ENCODE measurements at regions not wholly inside any gene's neighbourhood (a gene's known extent, or its start where the extent isn't known, plus 50 kb on each side); places are given as distances from the start of the nearest gene placed in this dataset.

DNA sequence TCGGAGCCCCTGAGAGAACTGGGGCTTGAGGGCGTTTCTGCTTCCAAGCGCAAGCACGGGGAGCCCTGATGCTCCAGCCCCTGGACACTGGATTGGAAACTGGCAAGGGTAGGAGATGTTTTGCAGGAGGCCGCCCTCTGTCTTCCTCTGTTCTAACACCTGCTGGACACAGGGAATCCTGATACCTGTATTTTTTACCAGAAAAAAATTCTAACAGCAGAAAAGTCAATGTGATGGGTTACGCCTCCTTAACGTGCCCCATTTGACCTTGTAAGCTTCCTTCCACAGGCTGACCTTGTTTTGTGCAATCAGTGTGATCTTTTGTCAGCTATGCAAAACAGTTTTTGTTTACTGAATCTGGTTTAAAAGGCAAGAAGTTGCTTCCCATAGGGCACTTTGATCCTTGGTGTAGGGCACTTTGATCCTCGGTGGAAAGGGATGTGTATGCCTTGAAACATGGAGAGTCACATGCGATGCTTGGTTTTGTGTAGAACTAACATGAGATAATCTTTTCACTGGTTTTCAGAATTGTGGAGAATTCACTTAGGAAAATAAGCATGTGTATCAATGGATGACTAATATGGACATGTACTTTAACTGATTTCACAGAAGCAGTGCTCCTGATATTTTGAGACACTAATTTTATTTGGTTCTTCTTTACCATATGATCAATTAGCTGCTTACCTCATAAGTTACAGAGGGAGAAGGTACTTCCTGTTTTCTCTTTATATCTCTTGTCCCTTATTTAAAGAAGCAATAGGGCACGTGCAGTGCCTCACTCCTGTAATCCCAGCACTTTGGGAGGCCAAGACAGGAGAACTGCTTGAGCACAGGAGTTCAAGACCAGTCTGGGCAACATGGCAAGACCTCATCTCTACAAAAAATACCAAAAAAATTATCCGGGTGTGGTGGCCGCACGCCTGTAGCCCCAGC, 59.9 kb upstream of the MAP3K4 start:
- DNase-seq = no peak
- Mint-ChIP-seq H3K36me3 (ENCODE audit: unreplicated experiment) (peaks cover 5% of the 10 kb centered on the region), H3K9me3 (ENCODE audit: unreplicated experiment) (peaks cover 3% of the 10 kb centered on the region), H3K4me3 (ENCODE audit: unreplicated experiment) (peak overlapping the region; percentile 74), H3K27me3 (ENCODE audit: unreplicated experiment) (peaks cover 3% of the 10 kb centered on the region), H3K27ac (ENCODE audit: unreplicated experiment) (peak overlapping the region; percentile 75), H3K4me1 (ENCODE audit: low read depth, unreplicated experiment) (peaks cover 4% of the 10 kb centered on the region)
- TF ChIP-seq, protein P1, sequence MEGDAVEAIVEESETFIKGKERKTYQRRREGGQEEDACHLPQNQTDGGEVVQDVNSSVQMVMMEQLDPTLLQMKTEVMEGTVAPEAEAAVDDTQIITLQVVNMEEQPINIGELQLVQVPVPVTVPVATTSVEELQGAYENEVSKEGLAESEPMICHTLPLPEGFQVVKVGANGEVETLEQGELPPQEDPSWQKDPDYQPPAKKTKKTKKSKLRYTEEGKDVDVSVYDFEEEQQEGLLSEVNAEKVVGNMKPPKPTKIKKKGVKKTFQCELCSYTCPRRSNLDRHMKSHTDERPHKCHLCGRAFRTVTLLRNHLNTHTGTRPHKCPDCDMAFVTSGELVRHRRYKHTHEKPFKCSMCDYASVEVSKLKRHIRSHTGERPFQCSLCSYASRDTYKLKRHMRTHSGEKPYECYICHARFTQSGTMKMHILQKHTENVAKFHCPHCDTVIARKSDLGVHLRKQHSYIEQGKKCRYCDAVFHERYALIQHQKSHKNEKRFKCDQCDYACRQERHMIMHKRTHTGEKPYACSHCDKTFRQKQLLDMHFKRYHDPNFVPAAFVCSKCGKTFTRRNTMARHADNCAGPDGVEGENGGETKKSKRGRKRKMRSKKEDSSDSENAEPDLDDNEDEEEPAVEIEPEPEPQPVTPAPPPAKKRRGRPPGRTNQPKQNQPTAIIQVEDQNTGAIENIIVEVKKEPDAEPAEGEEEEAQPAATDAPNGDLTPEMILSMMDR (IDR thresholded peaks at IDR 0.05; ENCODE audit: partially characterized antibody, unreplicated experiment) = no peak

DNA sequence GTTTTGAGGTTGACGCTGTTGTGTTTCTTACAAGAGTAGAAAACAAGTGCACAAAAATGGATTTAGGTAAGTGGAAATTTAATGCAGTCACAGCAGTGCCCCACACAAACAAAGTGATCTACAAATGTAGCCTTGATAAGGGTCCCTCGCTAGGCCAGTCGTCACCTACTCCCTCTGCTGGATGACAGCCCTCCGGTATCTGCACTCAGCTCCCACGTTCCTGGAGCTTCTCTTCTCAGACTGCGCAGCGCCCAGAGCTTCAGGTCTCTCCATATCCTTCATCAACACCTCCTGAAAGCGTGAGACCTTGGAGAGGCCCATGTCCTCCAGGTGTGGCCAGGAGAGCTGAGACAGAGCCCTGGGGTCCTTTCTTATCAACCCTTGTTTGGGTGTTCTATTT, 58.3 kb upstream of the MAP3K4 start:
- peaks cover 3% of the 10 kb centered on the region for H3K9me3 Mint-ChIP-seq (ENCODE audit: unreplicated experiment)
- H3K27me3 Mint-ChIP-seq (ENCODE audit: unreplicated experiment) = peaks cover 2% of the 10 kb centered on the region
- peaks cover 5% of the 10 kb centered on the region for H3K36me3 Mint-ChIP-seq (ENCODE audit: unreplicated experiment)
- no peak overlapping the region for H3K27ac Mint-ChIP-seq (ENCODE audit: unreplicated experiment)
- H3K4me3 Mint-ChIP-seq (ENCODE audit: unreplicated experiment) = no peak overlapping the region
- peaks cover 3% of the 10 kb centered on the region for H3K4me1 Mint-ChIP-seq (ENCODE audit: low read depth, unreplicated experiment)
- DNase-seq = peak; percentile 35
- TF ChIP-seq, protein P1 (IDR thresholded peaks at IDR 0.05; ENCODE audit: partially characterized antibody, unreplicated experiment) = no peak

DNA sequence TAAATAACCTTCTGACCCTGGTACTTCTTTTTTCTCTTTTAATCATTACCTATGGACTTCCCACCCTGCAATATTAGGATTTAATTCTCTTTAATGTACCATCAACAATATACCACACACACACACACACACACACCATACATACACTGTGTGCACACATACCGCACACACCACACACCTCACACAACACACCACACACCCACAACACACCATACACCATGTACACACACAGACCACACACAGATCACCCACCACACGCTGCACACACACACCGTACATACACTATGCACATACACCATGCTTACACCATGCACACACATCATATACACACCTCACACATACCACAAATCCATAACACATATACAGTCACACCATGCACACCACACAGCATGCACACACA, 57.4 kb upstream of the MAP3K4 start:
- TF ChIP-seq, protein P1 (IDR thresholded peaks at IDR 0.05; ENCODE audit: partially characterized antibody, unreplicated experiment) = no peak
- Mint-ChIP-seq H3K27ac (ENCODE audit: unreplicated experiment) (no peak overlapping the region), H3K4me3 (ENCODE audit: unreplicated experiment) (no peak overlapping the region), H3K4me1 (ENCODE audit: low read depth, unreplicated experiment) (peaks cover 3% of the 10 kb centered on the region), H3K9me3 (ENCODE audit: unreplicated experiment) (peaks cover 3% of the 10 kb centered on the region), H3K27me3 (ENCODE audit: unreplicated experiment) (peaks cover 2% of the 10 kb centered on the region), H3K36me3 (ENCODE audit: unreplicated experiment) (peaks cover 5% of the 10 kb centered on the region)
- no peak for DNase-seq

DNA sequence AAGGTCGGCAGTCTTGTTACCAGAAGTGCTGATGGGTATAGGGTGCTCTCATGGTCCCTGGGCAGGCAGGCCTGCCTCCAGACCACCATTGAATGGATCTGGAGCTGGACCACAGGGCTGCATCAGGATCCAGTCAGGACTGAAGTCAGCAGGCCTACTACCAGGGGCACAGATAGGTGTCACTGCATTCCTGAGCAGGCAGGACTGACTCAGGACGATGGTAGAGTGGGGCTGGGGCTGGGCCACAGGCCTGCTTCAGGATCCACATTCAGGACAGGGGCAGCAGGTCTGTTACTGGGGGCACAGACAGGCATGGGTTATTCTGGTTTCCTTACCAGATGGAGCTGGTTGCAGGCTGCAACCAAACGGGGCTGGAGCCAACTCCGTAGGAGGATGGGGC, 51.4 kb upstream of the MAP3K4 start:
- no peak overlapping the region for H3K4me3 Mint-ChIP-seq (ENCODE audit: unreplicated experiment)
- peaks cover 5% of the 10 kb centered on the region for H3K36me3 Mint-ChIP-seq (ENCODE audit: unreplicated experiment)
- H3K27ac Mint-ChIP-seq (ENCODE audit: unreplicated experiment) = no peak overlapping the region
- H3K9me3 Mint-ChIP-seq (ENCODE audit: unreplicated experiment) = no peaks in the 10 kb centered on the region
- DNase-seq = no peak
- no peaks in the 10 kb centered on the region for H3K4me1 Mint-ChIP-seq (ENCODE audit: low read depth, unreplicated experiment)
- TF ChIP-seq, protein P1 (IDR thresholded peaks at IDR 0.05; ENCODE audit: partially characterized antibody, unreplicated experiment) = no peak
- H3K27me3 Mint-ChIP-seq (ENCODE audit: unreplicated experiment) = no peaks in the 10 kb centered on the region

All from glutamatergic neuron (in vitro differentiated cells).